AG04449 (cell line): ENCODE measurements at regions not wholly inside any gene's neighbourhood (a gene's known extent, or its start where the extent isn't known, plus 50 kb on each side); places are given as distances from the start of the nearest gene placed in this dataset.
"Not testable (repeated sequence)": the region's sequence is repeated elsewhere in the genome, so short reads cannot be mapped to it uniquely, and the experiment has no call there.

Experiments used
- CTCF ChIA-PET: fragments of 350-600 bp; formaldehyde crosslinking; extraction: SDS; loops from one replicate; lab custom pipeline; 2021; ENCODE audit warnings: antibody characterized with exemption; lab: Yijun Ruan, JAX
- POLR2A ChIA-PET: fragments of 400-600, 350-600 bp; formaldehyde crosslinking; extraction: SDS; loops from one replicate; lab custom pipeline; 2020; ENCODE audit warnings: antibody characterized with exemption, inconsistent platforms; lab: Yijun Ruan, JAX
- DNase-seq: peaks from one replicate; pipeline ENCODE4 v3.0.0-alpha.2; 2010; ENCODE audit warnings: low read depth, low spot score
- H3K4me3 ChIP-seq: 2 replicates; pipeline ENCODE4 v1.5.1; 2011; ENCODE audit warnings: low read depth, mild to moderate bottlenecking, control low read depth, low read length
- TF ChIP-seq, protein P1 (sequence below): IDR thresholded peaks from one replicate; pipeline ENCODE4 v1.5.1; 2011; ENCODE audit warnings: mild to moderate bottlenecking, moderate library complexity, low read length, control low read depth, inconsistent platforms; ENCODE audit not compliant: insufficient read depth; ENCODE audit errors: missing control alignments

DNA sequence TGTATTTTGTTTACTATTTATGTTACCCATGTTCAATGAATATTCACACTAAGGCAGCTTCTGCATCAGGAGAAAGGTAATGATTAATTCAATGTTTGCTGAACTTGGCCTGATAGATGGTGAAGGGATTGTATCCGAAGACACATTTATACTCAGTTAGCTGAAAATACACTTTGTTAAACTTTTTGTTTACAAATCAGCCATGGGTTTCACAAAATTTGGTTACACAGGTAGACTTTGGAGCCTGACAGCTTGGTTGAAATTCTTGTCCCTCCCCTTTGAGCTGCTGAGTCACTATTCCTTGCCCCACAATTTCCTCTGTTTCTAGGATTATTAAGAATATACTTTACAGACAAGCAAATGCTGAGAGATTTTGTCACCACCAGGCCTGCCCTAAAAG lies 162.6 kb downstream of the PPP1R3A start:
- POLR2A ChIA-PET, result no interaction called here
- TF ChIP-seq, protein P1, sequence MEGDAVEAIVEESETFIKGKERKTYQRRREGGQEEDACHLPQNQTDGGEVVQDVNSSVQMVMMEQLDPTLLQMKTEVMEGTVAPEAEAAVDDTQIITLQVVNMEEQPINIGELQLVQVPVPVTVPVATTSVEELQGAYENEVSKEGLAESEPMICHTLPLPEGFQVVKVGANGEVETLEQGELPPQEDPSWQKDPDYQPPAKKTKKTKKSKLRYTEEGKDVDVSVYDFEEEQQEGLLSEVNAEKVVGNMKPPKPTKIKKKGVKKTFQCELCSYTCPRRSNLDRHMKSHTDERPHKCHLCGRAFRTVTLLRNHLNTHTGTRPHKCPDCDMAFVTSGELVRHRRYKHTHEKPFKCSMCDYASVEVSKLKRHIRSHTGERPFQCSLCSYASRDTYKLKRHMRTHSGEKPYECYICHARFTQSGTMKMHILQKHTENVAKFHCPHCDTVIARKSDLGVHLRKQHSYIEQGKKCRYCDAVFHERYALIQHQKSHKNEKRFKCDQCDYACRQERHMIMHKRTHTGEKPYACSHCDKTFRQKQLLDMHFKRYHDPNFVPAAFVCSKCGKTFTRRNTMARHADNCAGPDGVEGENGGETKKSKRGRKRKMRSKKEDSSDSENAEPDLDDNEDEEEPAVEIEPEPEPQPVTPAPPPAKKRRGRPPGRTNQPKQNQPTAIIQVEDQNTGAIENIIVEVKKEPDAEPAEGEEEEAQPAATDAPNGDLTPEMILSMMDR, result no peak
- no peak for DNase-seq
- CTCF ChIA-PET, result no interaction called here
- no peak overlapping the region for H3K4me3 ChIP-seq

DNA sequence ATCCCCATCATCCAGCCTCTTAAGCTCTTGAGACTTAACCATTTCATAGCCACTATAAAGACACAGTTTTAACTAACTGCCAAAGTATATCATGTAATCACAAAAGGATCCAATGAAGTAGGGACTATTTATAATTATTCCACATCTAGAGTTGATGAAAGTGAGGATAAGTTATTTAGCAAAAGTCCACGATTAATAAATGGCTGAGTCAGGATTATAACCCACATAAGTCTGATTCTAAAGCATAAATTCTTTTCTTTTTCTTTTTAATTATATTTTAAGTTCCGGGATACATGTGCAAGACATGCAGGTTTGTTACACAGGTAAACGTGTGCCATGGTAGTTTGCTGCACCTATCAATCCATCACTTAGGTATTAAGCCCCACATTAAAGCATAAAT lies 166.1 kb downstream of the PPP1R3A start:
- CTCF ChIA-PET, result no interaction called here
- TF ChIP-seq, protein P1, result no peak
- POLR2A ChIA-PET, result no interaction called here
- no peak for DNase-seq
- no peak overlapping the region for H3K4me3 ChIP-seq

DNA sequence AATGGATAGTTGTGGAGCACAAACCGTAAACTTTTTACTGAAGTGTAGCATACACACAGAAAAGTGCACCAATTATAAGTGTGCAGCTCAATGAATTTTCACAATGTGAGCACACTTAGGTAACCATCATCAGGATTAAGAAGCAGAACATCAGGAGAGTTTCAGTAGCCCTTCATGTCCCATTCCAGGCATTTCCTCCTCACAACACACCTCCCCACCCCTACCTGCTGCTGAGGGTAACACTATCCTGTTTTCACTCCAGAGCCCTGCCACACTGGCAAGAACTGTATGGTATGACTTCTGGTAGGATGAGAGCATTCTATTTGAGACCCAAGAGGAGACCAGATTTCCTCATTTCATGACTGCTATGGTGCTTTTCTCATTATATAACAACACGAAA lies 166.5 kb downstream of the PPP1R3A start:
- ChIA-PET POLR2A (no interaction called here), CTCF (no interaction called here)
- no peak overlapping the region for H3K4me3 ChIP-seq
- TF ChIP-seq, protein P1, result no peak
- DNase-seq, result no peak

DNA sequence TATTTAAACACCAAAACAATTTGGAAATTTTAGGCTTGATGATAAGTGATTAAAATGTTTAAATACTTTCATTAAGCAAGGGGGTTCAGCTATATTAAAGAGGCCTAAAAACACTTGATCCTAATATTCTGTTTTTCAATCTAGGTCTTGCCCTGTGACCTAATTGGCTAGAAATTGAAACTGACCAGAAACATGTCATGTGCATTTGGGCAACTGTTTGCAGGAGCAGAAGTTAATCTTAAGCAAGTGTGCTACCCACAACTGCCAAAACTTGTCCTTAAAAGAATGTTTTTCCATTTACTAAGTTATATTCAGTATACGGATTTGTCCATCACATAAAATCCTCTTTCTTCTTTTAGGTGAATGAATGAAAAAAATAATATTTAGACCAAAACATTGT lies 167.3 kb downstream of the PPP1R3A start:
- ChIA-PET CTCF (no interaction called here), POLR2A (no interaction called here)
- TF ChIP-seq, protein P1, result no peak
- no peak overlapping the region for H3K4me3 ChIP-seq
- no peak for DNase-seq

- POLR2A ChIA-PET, CTCF ChIA-PET, H3K4me3 ChIP-seq, DNase-seq: not testable (repeated sequence)
These were observed 170.4 kb downstream of the PPP1R3A start for GRCh38 chr7:113748385-113748784.

DNA sequence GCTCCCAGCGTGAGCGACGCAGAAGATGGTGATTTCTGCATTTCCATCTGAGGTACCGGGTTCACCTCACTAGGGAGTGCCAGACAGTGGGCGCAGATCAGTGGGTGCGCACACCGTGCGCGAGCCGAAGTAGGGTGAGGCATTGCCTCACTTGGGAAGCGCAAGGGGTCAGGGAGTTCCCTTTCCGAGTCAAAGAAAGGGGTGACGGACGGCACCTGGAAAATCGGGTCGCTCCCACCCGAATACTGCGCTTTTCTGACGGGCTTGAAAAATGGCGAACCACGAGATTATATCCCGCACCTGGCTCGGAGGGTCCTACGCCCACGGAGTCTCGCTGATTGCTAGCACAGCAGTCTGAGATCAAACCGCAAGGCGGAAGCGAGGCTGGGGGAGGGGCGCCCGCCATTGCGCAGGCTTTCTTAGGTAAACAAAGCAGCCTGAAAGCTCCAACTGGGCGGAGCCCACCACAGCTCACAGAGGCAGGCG lies 175.8 kb downstream of the PPP1R3A start:
- H3K4me3 ChIP-seq, CTCF ChIA-PET, DNase-seq, POLR2A ChIA-PET: not testable (repeated sequence)

- TF ChIP-seq, protein P1, result no peak
- no peak for DNase-seq
- no peak overlapping the region for H3K4me3 ChIP-seq
- ChIA-PET CTCF (no interaction called here), POLR2A (no interaction called here)
These were observed 176.4 kb downstream of the PPP1R3A start for GRCh38 chr7:113742377-113742776.

DNA sequence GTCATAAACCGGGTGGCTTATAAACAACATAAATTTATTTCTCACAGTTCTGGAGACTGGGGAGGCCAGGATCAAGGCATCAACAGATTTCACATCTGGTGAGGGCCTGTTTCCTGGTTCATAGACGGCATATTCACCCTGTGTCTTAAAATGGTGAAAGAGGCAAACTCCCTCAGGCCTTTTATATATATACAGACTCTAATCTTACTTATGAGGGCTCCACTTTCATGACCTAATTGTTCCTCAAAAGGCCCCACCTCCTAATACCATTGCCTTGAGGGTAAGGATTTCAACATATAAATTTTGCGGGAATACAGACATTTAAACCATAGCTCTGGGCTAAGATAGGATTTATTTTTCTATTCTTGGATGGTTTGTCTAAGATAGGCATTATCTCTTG lies 187.2 kb downstream of the PPP1R3A start:
- ChIA-PET CTCF (no interaction called here), POLR2A (no interaction called here)
- no peak for DNase-seq
- TF ChIP-seq, protein P1, result no peak
- no peak overlapping the region for H3K4me3 ChIP-seq
